ENCODE measurements at regions not wholly inside any gene's neighbourhood (a gene's known extent, or its start where the extent isn't known, plus 50 kb on each side); places are given as distances from the start of the nearest gene placed in this dataset.

DNA sequence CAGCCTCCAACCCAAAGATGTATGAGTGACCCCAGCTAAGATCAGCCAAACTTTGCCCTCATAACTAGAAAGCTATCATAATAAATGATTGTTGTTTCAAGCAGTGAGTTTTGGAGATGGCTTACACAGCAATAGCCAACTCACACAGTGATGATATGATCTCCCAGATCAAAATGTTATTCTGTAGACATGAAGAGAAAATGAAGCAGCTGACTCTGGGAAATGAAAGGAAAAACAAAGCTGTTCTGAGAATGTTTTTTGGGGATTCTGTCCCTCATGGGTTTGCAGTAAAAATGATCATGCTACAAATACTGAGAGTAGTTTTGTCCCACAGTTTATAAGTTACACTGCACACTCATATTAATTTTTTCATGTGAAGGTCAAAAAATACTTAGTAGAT, 617.8 kb downstream of the MRPL39 start:
- no peaks in the 10 kb centered on the region for H3K4me1 ChIP-seq (ENCODE audit: control insufficient read depth, insufficient read depth, low read depth, low read length)
- no peak overlapping the region for H3K18ac ChIP-seq (ENCODE audit: low read depth in 1 of 2, low read length in 2 of 2)
- H4K8ac ChIP-seq (ENCODE audit: low read length) = no peak overlapping the region
- no peak overlapping the region for H2BK12ac ChIP-seq (ENCODE audit: low read length in 2 of 2)
- H3K79me1 ChIP-seq (replicated peaks; ENCODE audit: low read length, poor library complexity, severe bottlenecking) = no peaks in the 10 kb centered on the region
- H3K14ac ChIP-seq (ENCODE audit: low read length in 2 of 2) = no peak overlapping the region
- H3K9ac ChIP-seq (ENCODE audit: low read length) = no peak overlapping the region
- H3K4me2 ChIP-seq (ENCODE audit: low read length, poor library complexity, severe bottlenecking) = no peak overlapping the region
- H3K4me3 ChIP-seq (ENCODE audit: insufficient read depth in 1 of 2, low read depth in 1 of 2, low read length in 2 of 2) = no peak overlapping the region
- DNase-seq = no peak
- no peak overlapping the region for H3K23ac ChIP-seq (ENCODE audit: low read length in 2 of 2)
- no peaks in the 10 kb centered on the region for H3K36me3 ChIP-seq (ENCODE audit: control insufficient read depth in 1 of 2, insufficient read depth in 2 of 2, low read depth in 1 of 2, low read length in 2 of 2)
- H2AK5ac ChIP-seq (ENCODE audit: low read length, severe bottlenecking) = no peak overlapping the region
- H2BK120ac ChIP-seq (ENCODE audit: low read depth, low read length) = no peak overlapping the region
- H2AFZ ChIP-seq (ENCODE audit: low read depth, low read length) = no peak overlapping the region
- no peak overlapping the region for H4K91ac ChIP-seq (ENCODE audit: low read length)
- no peaks in the 10 kb centered on the region for H3K27me3 ChIP-seq (ENCODE audit: control insufficient read depth in 1 of 2, insufficient read depth in 1 of 2, low read length in 2 of 2)
- no peak overlapping the region for H3K27ac ChIP-seq (ENCODE audit: low read length, poor library complexity, severe bottlenecking)
- no peak overlapping the region for H2BK5ac ChIP-seq (ENCODE audit: low read depth, low read length, poor library complexity, severe bottlenecking)
- no peak overlapping the region for H2BK15ac ChIP-seq (ENCODE audit: low read depth, poor library complexity, severe bottlenecking)
- H3K9me3 ChIP-seq (ENCODE audit: control insufficient read depth, low read length) = peaks cover 3% of the 10 kb centered on the region
- no peak overlapping the region for H3K4ac ChIP-seq (ENCODE audit: low read depth in 1 of 2, low read length in 2 of 2)

DNA sequence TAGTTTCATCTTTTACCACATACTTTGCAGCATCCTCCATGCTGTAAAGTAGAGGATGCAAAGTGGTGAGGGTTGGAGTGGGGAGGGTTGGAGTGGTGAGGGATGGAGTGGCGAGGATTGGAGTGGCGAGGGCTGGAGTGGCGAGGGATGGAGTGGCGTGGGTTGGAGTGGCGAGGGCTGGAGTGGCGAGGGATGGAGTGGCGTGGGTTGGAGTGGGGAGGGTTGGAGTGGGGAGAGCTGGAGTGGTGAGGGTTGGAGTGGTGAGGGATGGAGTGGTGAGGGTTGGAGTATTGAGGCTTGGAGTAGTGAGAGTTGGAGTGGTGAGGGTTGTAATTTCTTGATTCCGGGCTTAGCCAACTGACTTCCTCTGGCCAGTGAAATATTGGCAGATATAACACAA, 618.3 kb downstream of the MRPL39 start:
- no peak overlapping the region for H4K8ac ChIP-seq (ENCODE audit: low read length)
- no peak overlapping the region for H2BK12ac ChIP-seq (ENCODE audit: low read length in 2 of 2)
- no peak overlapping the region for H2AFZ ChIP-seq (ENCODE audit: low read depth, low read length)
- H3K4ac ChIP-seq (ENCODE audit: low read depth in 1 of 2, low read length in 2 of 2) = no peak overlapping the region
- H3K4me3 ChIP-seq (ENCODE audit: insufficient read depth in 1 of 2, low read depth in 1 of 2, low read length in 2 of 2) = no peak overlapping the region
- DNase-seq = no peak
- no peak overlapping the region for H3K9ac ChIP-seq (ENCODE audit: low read length)
- H3K4me1 ChIP-seq (ENCODE audit: control insufficient read depth, insufficient read depth, low read depth, low read length) = no peaks in the 10 kb centered on the region
- H2AK5ac ChIP-seq (ENCODE audit: low read length, severe bottlenecking) = no peak overlapping the region
- no peak overlapping the region for H3K27ac ChIP-seq (ENCODE audit: low read length, poor library complexity, severe bottlenecking)
- no peak overlapping the region for H3K18ac ChIP-seq (ENCODE audit: low read depth in 1 of 2, low read length in 2 of 2)
- H3K23ac ChIP-seq (ENCODE audit: low read length in 2 of 2) = no peak overlapping the region
- WGBS = 76% methylated on average over 8 of the region's 8 CpGs
- no peak overlapping the region for H2BK5ac ChIP-seq (ENCODE audit: low read depth, low read length, poor library complexity, severe bottlenecking)
- no peak overlapping the region for H4K91ac ChIP-seq (ENCODE audit: low read length)
- no peak overlapping the region for H3K4me2 ChIP-seq (ENCODE audit: low read length, poor library complexity, severe bottlenecking)
- H2BK15ac ChIP-seq (ENCODE audit: low read depth, poor library complexity, severe bottlenecking) = no peak overlapping the region
- H3K9me3 ChIP-seq (ENCODE audit: control insufficient read depth, low read length) = peaks cover 3% of the 10 kb centered on the region
- no peaks in the 10 kb centered on the region for H3K27me3 ChIP-seq (ENCODE audit: control insufficient read depth in 1 of 2, insufficient read depth in 1 of 2, low read length in 2 of 2)
- no peaks in the 10 kb centered on the region for H3K79me1 ChIP-seq (replicated peaks; ENCODE audit: low read length, poor library complexity, severe bottlenecking)
- H2BK120ac ChIP-seq (ENCODE audit: low read depth, low read length) = no peak overlapping the region
- no peaks in the 10 kb centered on the region for H3K36me3 ChIP-seq (ENCODE audit: control insufficient read depth in 1 of 2, insufficient read depth in 2 of 2, low read depth in 1 of 2, low read length in 2 of 2)
- no peak overlapping the region for H3K14ac ChIP-seq (ENCODE audit: low read length in 2 of 2)

DNA sequence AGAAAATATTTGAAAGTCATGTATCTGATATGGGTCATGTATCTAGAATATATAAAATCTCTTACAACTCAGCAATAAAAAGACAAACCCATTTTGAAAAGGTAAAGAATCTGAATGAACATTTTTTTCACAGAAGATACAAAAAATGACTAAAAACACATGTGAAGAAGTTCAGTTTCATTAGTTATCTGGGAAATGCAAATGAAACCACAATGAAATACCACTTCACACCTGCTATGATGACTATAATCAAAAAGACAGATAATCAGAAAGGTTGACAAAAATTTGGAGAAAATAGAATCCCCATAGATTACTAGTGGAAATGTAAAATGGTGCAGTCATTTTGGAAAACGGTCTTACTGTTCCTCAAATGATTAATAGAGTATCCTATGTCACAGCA, 631.0 kb downstream of the MRPL39 start:
- no peak overlapping the region for H2AFZ ChIP-seq (ENCODE audit: low read depth, low read length)
- H3K18ac ChIP-seq (ENCODE audit: low read depth in 1 of 2, low read length in 2 of 2) = no peak overlapping the region
- DNase-seq = no peak
- no peak overlapping the region for H2AK5ac ChIP-seq (ENCODE audit: low read length, severe bottlenecking)
- H3K4ac ChIP-seq (ENCODE audit: low read depth in 1 of 2, low read length in 2 of 2) = no peak overlapping the region
- no peak overlapping the region for H3K14ac ChIP-seq (ENCODE audit: low read length in 2 of 2)
- H4K91ac ChIP-seq (ENCODE audit: low read length) = no peak overlapping the region
- H3K27me3 ChIP-seq (ENCODE audit: control insufficient read depth in 1 of 2, insufficient read depth in 1 of 2, low read length in 2 of 2) = no peaks in the 10 kb centered on the region
- no peak overlapping the region for H3K27ac ChIP-seq (ENCODE audit: low read length, poor library complexity, severe bottlenecking)
- peaks cover 32% of the 10 kb centered on the region for H3K9me3 ChIP-seq (ENCODE audit: control insufficient read depth, low read length)
- no peaks in the 10 kb centered on the region for H3K4me1 ChIP-seq (ENCODE audit: control insufficient read depth, insufficient read depth, low read depth, low read length)
- H2BK120ac ChIP-seq (ENCODE audit: low read depth, low read length) = no peak overlapping the region
- H3K4me3 ChIP-seq (ENCODE audit: insufficient read depth in 1 of 2, low read depth in 1 of 2, low read length in 2 of 2) = no peak overlapping the region
- no peak overlapping the region for H2BK12ac ChIP-seq (ENCODE audit: low read length in 2 of 2)
- no peak overlapping the region for H2BK5ac ChIP-seq (ENCODE audit: low read depth, low read length, poor library complexity, severe bottlenecking)
- no peaks in the 10 kb centered on the region for H3K36me3 ChIP-seq (ENCODE audit: control insufficient read depth in 1 of 2, insufficient read depth in 2 of 2, low read depth in 1 of 2, low read length in 2 of 2)
- no peak overlapping the region for H3K4me2 ChIP-seq (ENCODE audit: low read length, poor library complexity, severe bottlenecking)
- no peak overlapping the region for H3K9ac ChIP-seq (ENCODE audit: low read length)
- no peak overlapping the region for H4K8ac ChIP-seq (ENCODE audit: low read length)
- no peaks in the 10 kb centered on the region for H3K79me1 ChIP-seq (replicated peaks; ENCODE audit: low read length, poor library complexity, severe bottlenecking)
- WGBS = no CpG with 5 or more reads among the region's 1 CpG
- no peak overlapping the region for H3K23ac ChIP-seq (ENCODE audit: low read length in 2 of 2)
- H2BK15ac ChIP-seq (ENCODE audit: low read depth, poor library complexity, severe bottlenecking) = no peak overlapping the region

DNA sequence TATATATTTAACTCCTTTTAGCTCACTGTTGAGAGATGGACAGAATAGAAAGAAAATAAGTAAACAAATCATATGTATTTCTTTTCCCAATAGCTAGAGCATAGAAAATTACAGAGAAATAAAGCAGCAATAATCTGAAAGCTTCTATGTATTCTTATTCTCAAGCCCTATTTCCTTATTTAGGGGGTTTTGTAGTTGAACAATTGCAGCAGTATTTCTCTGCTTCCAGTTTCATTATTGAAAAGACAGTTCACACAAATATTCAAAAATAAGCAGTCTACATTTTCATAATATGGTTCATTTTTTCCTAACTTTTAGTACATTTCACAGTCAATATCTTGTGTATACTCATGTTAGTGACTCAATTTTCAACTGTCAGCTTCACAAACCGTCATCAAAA, 638.2 kb downstream of the MRPL39 start:
- Histone ChIP-seq H3K79me1 (replicated peaks; ENCODE audit: low read length, poor library complexity, severe bottlenecking) (no peaks in the 10 kb centered on the region), H3K9ac (ENCODE audit: low read length) (no peak overlapping the region), H2BK120ac (ENCODE audit: low read depth, low read length) (no peak overlapping the region), H4K8ac (ENCODE audit: low read length) (no peak overlapping the region), H3K4ac (ENCODE audit: low read depth in 1 of 2, low read length in 2 of 2) (no peak overlapping the region), H3K4me3 (ENCODE audit: insufficient read depth in 1 of 2, low read depth in 1 of 2, low read length in 2 of 2) (no peak overlapping the region), H3K27ac (ENCODE audit: low read length, poor library complexity, severe bottlenecking) (no peak overlapping the region), H2BK12ac (ENCODE audit: low read length in 2 of 2) (no peak overlapping the region), H3K23ac (ENCODE audit: low read length in 2 of 2) (no peak overlapping the region), H3K18ac (ENCODE audit: low read depth in 1 of 2, low read length in 2 of 2) (no peak overlapping the region), H3K4me1 (ENCODE audit: control insufficient read depth, insufficient read depth, low read depth, low read length) (no peaks in the 10 kb centered on the region), H3K14ac (ENCODE audit: low read length in 2 of 2) (no peak overlapping the region), H4K91ac (ENCODE audit: low read length) (no peak overlapping the region), H2AK5ac (ENCODE audit: low read length, severe bottlenecking) (no peak overlapping the region), H2BK5ac (ENCODE audit: low read depth, low read length, poor library complexity, severe bottlenecking) (no peak overlapping the region), H2AFZ (ENCODE audit: low read depth, low read length) (no peak overlapping the region), H3K36me3 (ENCODE audit: control insufficient read depth in 1 of 2, insufficient read depth in 2 of 2, low read depth in 1 of 2, low read length in 2 of 2) (no peaks in the 10 kb centered on the region), H3K4me2 (ENCODE audit: low read length, poor library complexity, severe bottlenecking) (no peak overlapping the region), H3K27me3 (ENCODE audit: control insufficient read depth in 1 of 2, insufficient read depth in 1 of 2, low read length in 2 of 2) (no peaks in the 10 kb centered on the region), H3K9me3 (ENCODE audit: control insufficient read depth, low read length) (peaks cover 26% of the 10 kb centered on the region), H2BK15ac (ENCODE audit: low read depth, poor library complexity, severe bottlenecking) (no peak overlapping the region)
- 45% methylated on average over 1 of the region's 1 CpG for WGBS
- DNase-seq = no peak

Measured in mesenchymal stem cell (in vitro differentiated cells and primary cell).